ENCODE measurements at regions not wholly inside any gene's neighbourhood (a gene's known extent, or its start where the extent isn't known, plus 50 kb on each side); places are given as distances from the start of the nearest gene placed in this dataset.

GRCh38 chr20:24096864-24097450 is 108.4 kb upstream of the GGTLC1 start:
- ATAC-seq (replicated peaks; ENCODE audit: extremely low read depth, poor library complexity, severe bottlenecking) (no peak), DNase-seq (ENCODE audit: low spot score in 2 of 2) (no peak)
- Mint-ChIP-seq H3K27ac (ENCODE audit: low read depth) (no peak overlapping the region), H3K9me3 (no peaks in the 10 kb centered on the region), H3K4me3 (no peak overlapping the region), H3K4me1 (peaks cover 8% of the 10 kb centered on the region), H3K36me3 (ENCODE audit: insufficient read depth) (no peaks in the 10 kb centered on the region), H3K27me3 (peaks cover 19% of the 10 kb centered on the region)

- no peak for ATAC-seq (replicated peaks; ENCODE audit: extremely low read depth, poor library complexity, severe bottlenecking)
- Mint-ChIP-seq H3K27ac (ENCODE audit: low read depth) (no peak overlapping the region), H3K9me3 (no peaks in the 10 kb centered on the region), H3K4me3 (no peak overlapping the region), H3K36me3 (ENCODE audit: insufficient read depth) (no peaks in the 10 kb centered on the region), H3K4me1 (peaks cover 8% of the 10 kb centered on the region), H3K27me3 (peaks cover 19% of the 10 kb centered on the region)
- DNase-seq (ENCODE audit: low spot score in 2 of 2): no peak
These were observed 107.7 kb upstream of the GGTLC1 start for GRCh38 chr20:24096264-24096663.

GRCh38 chr20:24095756-24096155 is 107.2 kb upstream of the GGTLC1 start:
- Mint-ChIP-seq H3K36me3 (ENCODE audit: insufficient read depth) (no peaks in the 10 kb centered on the region), H3K9me3 (no peaks in the 10 kb centered on the region), H3K27ac (ENCODE audit: low read depth) (no peak overlapping the region), H3K4me3 (no peak overlapping the region), H3K4me1 (peaks cover 6% of the 10 kb centered on the region), H3K27me3 (peaks cover 19% of the 10 kb centered on the region)
- DNase-seq (ENCODE audit: low spot score in 2 of 2) (no peak), ATAC-seq (replicated peaks; ENCODE audit: extremely low read depth, poor library complexity, severe bottlenecking) (no peak)

GRCh38 chr20:24095303-24095702 is 106.7 kb upstream of the GGTLC1 start:
- H3K27ac Mint-ChIP-seq (ENCODE audit: low read depth): no peak overlapping the region
- no peaks in the 10 kb centered on the region for H3K9me3 Mint-ChIP-seq
- DNase-seq (ENCODE audit: low spot score in 2 of 2): no peak
- no peak overlapping the region for H3K4me3 Mint-ChIP-seq
- H3K27me3 Mint-ChIP-seq: peaks cover 19% of the 10 kb centered on the region
- no peaks in the 10 kb centered on the region for H3K36me3 Mint-ChIP-seq (ENCODE audit: insufficient read depth)
- ATAC-seq (replicated peaks; ENCODE audit: extremely low read depth, poor library complexity, severe bottlenecking): no peak
- H3K4me1 Mint-ChIP-seq: peaks cover 1% of the 10 kb centered on the region

- Mint-ChIP-seq H3K27ac (ENCODE audit: low read depth) (no peak overlapping the region), H3K9me3 (no peaks in the 10 kb centered on the region), H3K36me3 (ENCODE audit: insufficient read depth) (no peaks in the 10 kb centered on the region), H3K4me1 (no peaks in the 10 kb centered on the region), H3K4me3 (no peak overlapping the region), H3K27me3 (peaks cover 6% of the 10 kb centered on the region)
- ATAC-seq (replicated peaks; ENCODE audit: extremely low read depth, poor library complexity, severe bottlenecking) (no peak), DNase-seq (ENCODE audit: low spot score in 2 of 2) (no peak)
These were observed 101.0 kb upstream of the GGTLC1 start for GRCh38 chr20:24089576-24089975.

GRCh38 chr20:24086121-24086520 is 97.5 kb upstream of the GGTLC1 start:
- Mint-ChIP-seq H3K27ac (ENCODE audit: low read depth) (no peak overlapping the region), H3K4me1 (no peaks in the 10 kb centered on the region), H3K4me3 (no peak overlapping the region), H3K27me3 (no peaks in the 10 kb centered on the region), H3K9me3 (no peaks in the 10 kb centered on the region), H3K36me3 (ENCODE audit: insufficient read depth) (no peaks in the 10 kb centered on the region)
- DNase-seq (ENCODE audit: low spot score in 2 of 2) (no peak), ATAC-seq (replicated peaks; ENCODE audit: extremely low read depth, poor library complexity, severe bottlenecking) (no peak)

- Mint-ChIP-seq H3K9me3 (no peaks in the 10 kb centered on the region), H3K27ac (ENCODE audit: low read depth) (no peak overlapping the region), H3K36me3 (ENCODE audit: insufficient read depth) (no peaks in the 10 kb centered on the region), H3K4me1 (no peaks in the 10 kb centered on the region), H3K4me3 (no peak overlapping the region), H3K27me3 (no peaks in the 10 kb centered on the region)
- DNase-seq (ENCODE audit: low spot score in 2 of 2): no peak
- no peak for ATAC-seq (replicated peaks; ENCODE audit: extremely low read depth, poor library complexity, severe bottlenecking)
These were observed 95.7 kb upstream of the GGTLC1 start for GRCh38 chr20:24084281-24084680.

GRCh38 chr20:24081077-24081476 is 92.5 kb upstream of the GGTLC1 start:
- ATAC-seq (replicated peaks; ENCODE audit: extremely low read depth, poor library complexity, severe bottlenecking) (no peak), DNase-seq (ENCODE audit: low spot score in 2 of 2) (no peak)
- no peaks in the 10 kb centered on the region for H3K36me3 Mint-ChIP-seq (ENCODE audit: insufficient read depth)
- H3K27me3 Mint-ChIP-seq: no peaks in the 10 kb centered on the region
- no peak overlapping the region for H3K4me3 Mint-ChIP-seq
- no peak overlapping the region for H3K27ac Mint-ChIP-seq (ENCODE audit: low read depth)
- H3K4me1 Mint-ChIP-seq: no peaks in the 10 kb centered on the region
- no peaks in the 10 kb centered on the region for H3K9me3 Mint-ChIP-seq

- H3K27ac Mint-ChIP-seq (ENCODE audit: low read depth): no peak overlapping the region
- no peak overlapping the region for H3K4me3 Mint-ChIP-seq
- no peaks in the 10 kb centered on the region for H3K27me3 Mint-ChIP-seq
- no peak for ATAC-seq (replicated peaks; ENCODE audit: extremely low read depth, poor library complexity, severe bottlenecking)
- no peak for DNase-seq (ENCODE audit: low spot score in 2 of 2)
- no peaks in the 10 kb centered on the region for H3K9me3 Mint-ChIP-seq
- H3K36me3 Mint-ChIP-seq (ENCODE audit: insufficient read depth): no peaks in the 10 kb centered on the region
- H3K4me1 Mint-ChIP-seq: no peaks in the 10 kb centered on the region
These were observed 91.3 kb upstream of the GGTLC1 start for GRCh38 chr20:24079661-24080412.

GRCh38 chr20:24077145-24077544 is 88.6 kb upstream of the GGTLC1 start:
- H3K36me3 Mint-ChIP-seq (ENCODE audit: insufficient read depth): no peaks in the 10 kb centered on the region
- no peak overlapping the region for H3K27ac Mint-ChIP-seq (ENCODE audit: low read depth)
- no peak for DNase-seq (ENCODE audit: low spot score in 2 of 2)
- H3K9me3 Mint-ChIP-seq: no peaks in the 10 kb centered on the region
- H3K4me3 Mint-ChIP-seq: no peak overlapping the region
- H3K4me1 Mint-ChIP-seq: no peaks in the 10 kb centered on the region
- no peak for ATAC-seq (replicated peaks; ENCODE audit: extremely low read depth, poor library complexity, severe bottlenecking)
- H3K27me3 Mint-ChIP-seq: no peaks in the 10 kb centered on the region

- no peak overlapping the region for H3K4me3 Mint-ChIP-seq
These were observed 82.1 kb upstream of the GGTLC1 start for GRCh38 chr20:24070679-24071078.

GRCh38 chr20:24066076-24066700 is 77.6 kb upstream of the GGTLC1 start:
- Mint-ChIP-seq H3K4me3 (peak overlapping the region; percentile 49), H3K4me1 (peaks cover 10% of the 10 kb centered on the region), H3K36me3 (ENCODE audit: insufficient read depth) (no peaks in the 10 kb centered on the region), H3K27me3 (no peaks in the 10 kb centered on the region), H3K9me3 (peaks cover 10% of the 10 kb centered on the region), H3K27ac (ENCODE audit: low read depth) (peak overlapping the region; percentile 45)
- DNase-seq (ENCODE audit: low spot score in 2 of 2) (no peak), ATAC-seq (replicated peaks; ENCODE audit: extremely low read depth, poor library complexity, severe bottlenecking) (peak; percentile 81)

More at GRCh38 chr20:24070679-24071078, 82.1 kb upstream of the GGTLC1 start:
- ATAC-seq (replicated peaks; ENCODE audit: extremely low read depth, poor library complexity, severe bottlenecking) (no peak), DNase-seq (ENCODE audit: low spot score in 2 of 2) (no peak)
- no peaks in the 10 kb centered on the region for H3K27me3 Mint-ChIP-seq
- no peaks in the 10 kb centered on the region for H3K36me3 Mint-ChIP-seq (ENCODE audit: insufficient read depth)
- peaks cover 9% of the 10 kb centered on the region for H3K4me1 Mint-ChIP-seq
- peaks cover 14% of the 10 kb centered on the region for H3K9me3 Mint-ChIP-seq
- no peak overlapping the region for H3K27ac Mint-ChIP-seq (ENCODE audit: low read depth)

GRCh38 chr20:24064915-24065314 is 76.3 kb upstream of the GGTLC1 start:
- H3K27me3 Mint-ChIP-seq: no peaks in the 10 kb centered on the region
- H3K4me1 Mint-ChIP-seq: peaks cover 10% of the 10 kb centered on the region
- H3K9me3 Mint-ChIP-seq: no peaks in the 10 kb centered on the region
- H3K27ac Mint-ChIP-seq (ENCODE audit: low read depth): no peak overlapping the region
- H3K4me3 Mint-ChIP-seq: no peak overlapping the region
- DNase-seq (ENCODE audit: low spot score in 2 of 2): no peak
- H3K36me3 Mint-ChIP-seq (ENCODE audit: insufficient read depth): no peaks in the 10 kb centered on the region
- no peak for ATAC-seq (replicated peaks; ENCODE audit: extremely low read depth, poor library complexity, severe bottlenecking)
